HEK293T (cell line): ENCODE measurements at regions not wholly inside any gene's neighbourhood (a gene's known extent, or its start where the extent isn't known, plus 50 kb on each side); places are given as distances from the start of the nearest gene placed in this dataset.

Experiments used
- BHLHE40 ChIP-seq: fragments of 450-650 bp; IDR thresholded peaks from 2 replicates; pipeline ENCODE4 v1.6.1; 2016; ENCODE audit warnings: mild to moderate bottlenecking, moderate library complexity, borderline replicate concordance
- CTBP1 ChIP-seq: fragments of 450-650 bp; IDR thresholded peaks from 2 replicates; pipeline ENCODE4 v1.6.1; 2016; ENCODE audit warnings: borderline replicate concordance
- ELF4 ChIP-seq: fragments of 450-650 bp; IDR thresholded peaks from 2 replicates; pipeline ENCODE4 v1.6.1; 2017; ENCODE audit warnings: antibody characterized with exemption
- FOXA1 ChIP-seq: fragments of 450-650 bp; IDR thresholded peaks from 2 replicates; pipeline ENCODE4 v1.6.1; 2016; ENCODE audit warnings: mild to moderate bottlenecking
- FOXK2 ChIP-seq: fragments of 450-650 bp; IDR thresholded peaks from 2 replicates; pipeline ENCODE4 v1.6.1; 2016; ENCODE audit warnings: mild to moderate bottlenecking
- FOXM1 ChIP-seq: fragments of 450-650 bp; IDR thresholded peaks from 2 replicates; pipeline ENCODE4 v1.6.1; 2017; ENCODE audit warnings: mild to moderate bottlenecking, borderline replicate concordance
- HDGF ChIP-seq: fragments of 450-650 bp; IDR thresholded peaks from 2 replicates; pipeline ENCODE4 v1.6.1; 2017; ENCODE audit warnings: antibody characterized with exemption, borderline replicate concordance
- LEF1 ChIP-seq: fragments of 450-650 bp; IDR thresholded peaks from 2 replicates; pipeline ENCODE4 v1.6.1; 2017; ENCODE audit warnings: mild to moderate bottlenecking, borderline replicate concordance
- NFRKB ChIP-seq: fragments of 450-650 bp; IDR thresholded peaks from 2 replicates; pipeline ENCODE4 v1.6.1; 2016; ENCODE audit warnings: mild to moderate bottlenecking, moderate library complexity
- PKNOX1 ChIP-seq: fragments of 450-650 bp; IDR thresholded peaks from 2 replicates; pipeline ENCODE4 v1.6.1; 2016
- SP1 ChIP-seq: fragments of 450-650 bp; IDR thresholded peaks from 2 replicates; pipeline ENCODE4 v1.6.1; 2017
- SUZ12 ChIP-seq: fragments of 450-650 bp; IDR thresholded peaks from 2 replicates; pipeline ENCODE4 v1.6.1; 2016; ENCODE audit warnings: mild to moderate bottlenecking
- TARDBP ChIP-seq: fragments of 450-650 bp; IDR thresholded peaks from 2 replicates; pipeline ENCODE4 v1.6.1; 2016
- ZNF384 ChIP-seq: fragments of 450-650 bp; IDR thresholded peaks from 2 replicates; pipeline ENCODE4 v1.6.1; 2016

GRCh38 chr10:118874171-118874570 is 119.4 kb upstream of the CACUL1 start:
- TF ChIP-seq LEF1, result no peak
- TF ChIP-seq SUZ12, result no peak
- TF ChIP-seq FOXM1, result no peak
- no peak for TF ChIP-seq HDGF
- no peak for TF ChIP-seq SP1
- TF ChIP-seq PKNOX1, result no peak
- no peak for TF ChIP-seq FOXK2
- no peak for TF ChIP-seq TARDBP
- TF ChIP-seq CTBP1, result no peak
- TF ChIP-seq BHLHE40, result no peak
- TF ChIP-seq NFRKB, result no peak
- no peak for TF ChIP-seq FOXA1
- no peak for TF ChIP-seq ELF4
- TF ChIP-seq ZNF384, result no peak
